ENCODE measurements at regions not wholly inside any gene's neighbourhood (a gene's known extent, or its start where the extent isn't known, plus 50 kb on each side); places are given as distances from the start of the nearest gene placed in this dataset.

DNA sequence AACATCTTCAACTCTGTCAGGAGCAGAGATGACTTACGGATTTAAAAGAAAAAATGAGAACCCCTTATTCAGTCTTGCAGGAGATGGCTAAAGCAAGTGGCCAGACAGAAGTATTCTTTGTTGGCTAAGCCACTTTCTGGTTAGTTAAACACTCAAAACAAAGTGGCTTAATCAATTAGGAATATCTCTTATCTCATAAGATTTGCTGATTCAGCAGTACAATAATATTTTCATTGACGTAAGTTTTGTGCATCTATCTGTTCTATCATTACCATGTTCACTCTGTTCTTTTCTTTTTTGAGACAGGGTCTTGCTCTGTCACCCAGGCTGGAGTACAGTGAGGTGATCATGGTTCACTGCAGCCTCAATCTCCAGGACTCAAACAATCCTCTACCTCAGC lies 342.0 kb downstream of the EN1 start:
- no peak overlapping the region for H3K4me3 ChIP-seq (ENCODE audit: control insufficient read depth, low read depth, low read length)
- DNase-seq (ENCODE audit: low read depth): no peak
- TF ChIP-seq, protein P1, sequence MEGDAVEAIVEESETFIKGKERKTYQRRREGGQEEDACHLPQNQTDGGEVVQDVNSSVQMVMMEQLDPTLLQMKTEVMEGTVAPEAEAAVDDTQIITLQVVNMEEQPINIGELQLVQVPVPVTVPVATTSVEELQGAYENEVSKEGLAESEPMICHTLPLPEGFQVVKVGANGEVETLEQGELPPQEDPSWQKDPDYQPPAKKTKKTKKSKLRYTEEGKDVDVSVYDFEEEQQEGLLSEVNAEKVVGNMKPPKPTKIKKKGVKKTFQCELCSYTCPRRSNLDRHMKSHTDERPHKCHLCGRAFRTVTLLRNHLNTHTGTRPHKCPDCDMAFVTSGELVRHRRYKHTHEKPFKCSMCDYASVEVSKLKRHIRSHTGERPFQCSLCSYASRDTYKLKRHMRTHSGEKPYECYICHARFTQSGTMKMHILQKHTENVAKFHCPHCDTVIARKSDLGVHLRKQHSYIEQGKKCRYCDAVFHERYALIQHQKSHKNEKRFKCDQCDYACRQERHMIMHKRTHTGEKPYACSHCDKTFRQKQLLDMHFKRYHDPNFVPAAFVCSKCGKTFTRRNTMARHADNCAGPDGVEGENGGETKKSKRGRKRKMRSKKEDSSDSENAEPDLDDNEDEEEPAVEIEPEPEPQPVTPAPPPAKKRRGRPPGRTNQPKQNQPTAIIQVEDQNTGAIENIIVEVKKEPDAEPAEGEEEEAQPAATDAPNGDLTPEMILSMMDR (conservative IDR thresholded peaks at IDR 0.05; ENCODE audit: control insufficient read depth, insufficient read depth, low read depth, low read length): no peak

DNA sequence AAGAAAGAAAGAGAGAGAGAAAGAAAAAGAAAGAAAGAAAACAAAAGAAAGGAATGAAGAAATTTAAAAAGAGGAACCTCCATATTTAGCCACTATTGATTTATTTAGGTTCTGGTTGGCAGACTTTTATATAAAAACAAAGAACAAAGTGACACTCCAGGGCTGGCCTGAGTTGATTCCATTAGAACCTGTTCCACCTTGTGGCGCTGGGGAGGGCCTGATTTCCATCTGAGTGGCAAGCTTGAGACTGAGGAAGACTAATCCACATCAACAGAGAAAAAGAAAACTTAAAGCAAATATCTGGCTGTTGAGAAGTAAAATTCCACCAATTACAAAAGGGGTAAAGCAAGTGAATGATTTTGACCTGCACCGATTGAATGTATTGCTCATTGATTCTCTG lies 345.3 kb downstream of the EN1 start:
- DNase-seq (ENCODE audit: low read depth): no peak
- TF ChIP-seq, protein P1 (conservative IDR thresholded peaks at IDR 0.05; ENCODE audit: control insufficient read depth, insufficient read depth, low read depth, low read length): no peak
- no peak overlapping the region for H3K4me3 ChIP-seq (ENCODE audit: control insufficient read depth, low read depth, low read length)

DNA sequence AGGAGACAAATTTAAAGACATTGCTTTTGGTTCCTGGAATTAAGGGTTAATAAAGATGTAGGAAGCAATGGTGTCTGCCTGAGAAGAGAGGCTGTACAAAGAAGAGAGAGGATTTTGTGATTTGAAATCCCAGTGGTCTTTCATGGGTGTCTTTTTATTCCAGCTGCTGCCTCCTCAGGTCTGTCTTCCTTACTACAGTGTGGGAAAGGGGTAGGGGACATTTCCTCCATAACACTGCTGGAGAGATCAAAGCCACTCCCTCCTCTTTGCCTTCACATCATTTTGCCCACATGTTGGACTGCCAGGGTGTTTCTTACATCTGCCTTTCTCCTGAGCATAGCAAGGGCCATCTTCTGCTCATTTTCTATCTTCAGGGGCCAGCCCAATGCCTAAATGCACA lies 348.5 kb downstream of the EN1 start:
- no peak for DNase-seq (ENCODE audit: low read depth)
- TF ChIP-seq, protein P1 (conservative IDR thresholded peaks at IDR 0.05; ENCODE audit: control insufficient read depth, insufficient read depth, low read depth, low read length): no peak
- no peak overlapping the region for H3K4me3 ChIP-seq (ENCODE audit: control insufficient read depth, low read depth, low read length)

DNA sequence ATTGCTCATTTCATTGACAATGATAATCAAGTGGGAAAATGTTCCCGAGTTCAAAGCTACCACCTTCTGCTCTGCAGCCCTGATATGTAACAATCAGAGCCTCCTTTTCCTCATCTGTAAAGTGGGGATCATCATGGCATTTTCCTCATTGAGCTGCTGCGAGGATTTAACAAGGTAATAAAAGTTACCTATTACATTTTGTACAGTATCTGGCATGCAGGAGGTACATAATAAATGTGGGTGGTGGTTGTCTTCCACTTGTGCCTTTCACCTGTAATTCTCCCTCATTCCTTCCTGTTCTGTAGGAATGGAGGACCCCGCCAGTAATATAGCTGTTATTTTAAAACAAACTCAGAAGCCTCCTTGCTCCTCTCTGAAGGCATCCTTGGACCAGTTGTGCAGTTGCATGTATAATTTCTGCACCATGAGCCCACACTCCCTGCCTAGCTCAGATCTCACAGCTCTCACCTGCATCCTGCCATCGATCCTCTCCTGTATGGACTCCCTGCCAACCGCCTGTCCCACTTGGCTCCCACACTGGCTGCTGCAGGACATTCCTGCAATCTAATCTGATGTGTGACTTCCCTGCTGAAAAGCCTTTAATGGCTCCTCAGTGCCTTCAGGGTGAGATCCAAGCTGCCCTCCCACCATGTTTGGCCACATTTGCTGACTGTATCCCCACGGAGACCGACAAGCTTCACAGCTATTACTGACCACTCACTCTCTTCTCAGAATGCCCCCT lies 350.4 kb downstream of the EN1 start:
- TF ChIP-seq, protein P1 (conservative IDR thresholded peaks at IDR 0.05; ENCODE audit: control insufficient read depth, insufficient read depth, low read depth, low read length): no peak
- no peak overlapping the region for H3K4me3 ChIP-seq (ENCODE audit: control insufficient read depth, low read depth, low read length)
- DNase-seq (ENCODE audit: low read depth): no peak

DNA sequence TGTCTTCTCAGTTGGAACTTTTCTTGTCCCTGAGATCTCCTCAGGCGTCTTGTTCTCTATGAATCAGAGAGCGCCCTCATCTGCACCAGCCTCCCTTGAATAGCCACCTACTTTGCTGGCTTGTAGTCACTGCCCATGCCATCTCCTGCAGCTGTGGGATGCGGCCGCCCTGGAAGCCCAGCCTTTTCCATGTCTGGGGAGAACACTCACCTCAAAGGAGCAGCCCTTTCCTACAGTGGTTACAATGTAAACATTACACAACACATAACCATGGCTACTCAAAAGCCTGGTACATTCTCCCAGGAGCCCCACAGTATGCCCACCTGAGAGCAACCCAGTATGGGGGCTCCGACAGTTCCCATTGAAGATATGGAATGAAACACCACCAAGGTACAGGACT lies 351.0 kb downstream of the EN1 start:
- TF ChIP-seq, protein P1 (conservative IDR thresholded peaks at IDR 0.05; ENCODE audit: control insufficient read depth, insufficient read depth, low read depth, low read length): no peak
- H3K4me3 ChIP-seq (ENCODE audit: control insufficient read depth, low read depth, low read length): no peak overlapping the region
- DNase-seq (ENCODE audit: low read depth): no peak

DNA sequence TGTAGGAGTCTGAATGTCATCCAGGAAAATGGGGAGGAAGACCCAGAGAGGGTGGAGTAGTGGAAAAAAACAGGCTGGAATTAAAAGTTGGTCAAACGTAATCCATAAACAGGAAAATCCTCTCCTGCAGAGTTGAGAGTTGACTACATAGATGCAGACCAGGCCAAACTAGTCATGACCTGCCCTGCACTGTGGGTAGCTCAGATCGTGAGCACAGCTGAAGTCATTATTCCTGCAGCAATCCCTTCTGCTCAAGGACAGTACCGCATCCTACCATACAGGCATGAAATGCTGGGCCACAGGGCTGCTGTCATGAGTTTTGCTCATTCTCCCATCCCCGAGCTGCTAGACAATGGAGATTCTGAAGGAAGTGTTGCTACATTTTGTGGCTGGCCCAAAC lies 352.2 kb downstream of the EN1 start:
- TF ChIP-seq, protein P1 (conservative IDR thresholded peaks at IDR 0.05; ENCODE audit: control insufficient read depth, insufficient read depth, low read depth, low read length): no peak
- H3K4me3 ChIP-seq (ENCODE audit: control insufficient read depth, low read depth, low read length): no peak overlapping the region
- no peak for DNase-seq (ENCODE audit: low read depth)

All from fibroblast of mammary gland (primary cell).